ENCODE measurements at regions not wholly inside any gene's neighbourhood (a gene's known extent, or its start where the extent isn't known, plus 50 kb on each side); places are given as distances from the start of the nearest gene placed in this dataset.
"Not testable (repeated sequence)": the region's sequence is repeated elsewhere in the genome, so short reads cannot be mapped to it uniquely, and the experiment has no call there.

DNA sequence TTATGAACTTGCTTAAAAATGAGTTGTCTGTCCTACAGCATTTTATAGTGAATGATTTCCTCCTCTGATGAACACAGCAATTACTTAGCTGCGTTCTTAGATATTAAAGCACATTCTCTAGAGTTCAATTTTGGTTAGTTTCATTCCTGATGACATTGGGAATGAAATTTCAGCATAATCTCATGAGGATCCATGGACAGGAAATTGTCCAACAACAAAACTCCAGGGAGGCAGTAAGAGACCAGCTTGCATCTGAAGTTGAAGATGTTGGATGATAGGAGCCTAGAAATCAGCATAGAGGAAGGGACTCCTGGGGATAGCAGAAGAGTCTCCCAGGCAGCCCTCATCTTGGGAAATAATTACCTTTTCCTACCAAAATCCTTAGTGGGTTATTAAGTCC is 128.7 kb upstream of the RAP1B start:
- H3K4me1 ChIP-seq = peaks cover 0 to 23% (median 13%) of the 10 kb centered on the region in 4 donors
- TF ChIP-seq POLR2AphosphoS5 (IDR thresholded peaks at IDR 0.05) = no peak
- TF ChIP-seq POLR2A (IDR thresholded peaks at IDR 0.05; ENCODE audit: low read depth) = no peak
- H3K9me3 ChIP-seq = no peaks in the 10 kb centered on the region
- intact Hi-C loops (cut with DNase I) = no loop called here
- no peak overlapping the region for H3K4me3 ChIP-seq
- no peaks in the 10 kb centered on the region for H3K36me3 ChIP-seq
- DNase-seq (ENCODE audit: extremely low spot score) = no peak
- WGBS = 89% methylated on average over 1 of the region's 1 CpG
- no peaks in the 10 kb centered on the region for H3K27me3 ChIP-seq
- H3K27ac ChIP-seq (replicated peaks in 1 of 4) = no peak overlapping the region

DNA sequence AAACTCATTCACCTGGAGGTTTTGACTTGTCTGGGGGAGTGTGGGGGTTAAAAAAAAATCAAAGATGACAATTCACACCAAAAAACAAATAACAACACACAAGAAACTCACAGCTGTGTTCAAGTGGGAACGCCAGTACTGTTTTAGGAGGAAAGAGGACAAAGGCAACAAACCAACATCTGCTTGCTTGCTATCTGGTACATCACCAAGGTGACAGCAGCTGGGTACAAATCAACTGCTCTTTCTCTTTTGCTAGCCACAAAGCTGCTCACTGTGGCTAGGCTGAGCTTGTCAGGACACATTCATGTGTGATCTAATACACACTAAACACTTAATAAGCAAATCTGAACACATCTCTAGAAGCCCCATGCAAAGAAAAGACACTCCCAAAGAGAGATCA is 128.0 kb upstream of the RAP1B start:
- Histone ChIP-seq H3K36me3 (no peaks in the 10 kb centered on the region), H3K9me3 (no peaks in the 10 kb centered on the region), H3K27me3 (no peaks in the 10 kb centered on the region), H3K4me1 (peaks cover 0 to 22% (median 13%) of the 10 kb centered on the region in 4 donors), H3K27ac (replicated peaks in 1 of 4) (no peak overlapping the region), H3K4me3 (no peak overlapping the region)
- intact Hi-C loops (cut with DNase I) = no loop called here
- 70% methylated on average over 1 of the region's 1 CpG for WGBS
- TF ChIP-seq POLR2A (IDR thresholded peaks at IDR 0.05; ENCODE audit: low read depth) (no peak), POLR2AphosphoS5 (IDR thresholded peaks at IDR 0.05) (no peak)
- DNase-seq (ENCODE audit: extremely low spot score) = no peak

DNA sequence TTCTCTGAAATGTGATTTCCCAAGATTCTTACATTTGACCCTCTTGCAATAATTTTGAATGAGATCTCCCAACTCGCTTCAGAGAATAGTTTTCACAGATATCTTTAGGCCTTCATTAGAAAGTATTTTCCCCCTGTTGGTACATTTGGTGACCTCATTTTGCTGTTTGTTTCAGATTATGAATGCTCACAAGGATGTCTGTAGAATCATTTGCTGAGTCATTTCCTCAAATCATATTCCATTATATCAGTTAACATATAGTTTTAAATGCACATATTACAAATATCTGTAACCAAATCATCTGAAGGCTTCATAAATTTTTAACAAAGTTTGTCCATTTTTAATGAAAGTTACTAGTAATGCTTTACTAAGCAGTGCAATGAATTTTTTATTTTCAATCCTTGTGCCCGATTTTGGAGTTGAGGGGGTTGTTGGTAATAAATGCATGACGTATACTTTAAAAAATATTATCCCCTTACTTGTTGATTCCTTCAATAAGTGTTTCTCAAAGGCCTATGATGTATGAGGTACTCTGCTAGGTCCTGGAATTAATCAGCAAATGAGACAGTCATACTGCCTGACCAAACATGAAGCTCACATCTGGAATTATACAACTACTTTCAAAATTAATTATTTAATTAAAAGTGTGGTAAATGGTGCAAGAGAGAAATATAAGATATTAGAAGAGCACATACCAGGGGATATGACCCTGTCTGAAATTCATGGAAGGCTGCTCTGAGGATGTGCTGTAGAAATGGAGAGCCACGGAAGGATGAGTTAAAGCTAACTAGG is 126.9 kb upstream of the RAP1B start:
- 91% methylated on average over 4 of the region's 4 CpGs for WGBS
- intact Hi-C loops (cut with DNase I) = no loop called here
- Histone ChIP-seq H3K9me3 (no peaks in the 10 kb centered on the region), H3K27ac (replicated peaks in 1 of 4) (no peak overlapping the region), H3K36me3 (no peaks in the 10 kb centered on the region), H3K27me3 (no peaks in the 10 kb centered on the region), H3K4me3 (no peak overlapping the region), H3K4me1 (peaks cover 0 to 14% (median 9%) of the 10 kb centered on the region in 4 donors)
- no peak for DNase-seq (ENCODE audit: extremely low spot score)
- TF ChIP-seq, protein P1, sequence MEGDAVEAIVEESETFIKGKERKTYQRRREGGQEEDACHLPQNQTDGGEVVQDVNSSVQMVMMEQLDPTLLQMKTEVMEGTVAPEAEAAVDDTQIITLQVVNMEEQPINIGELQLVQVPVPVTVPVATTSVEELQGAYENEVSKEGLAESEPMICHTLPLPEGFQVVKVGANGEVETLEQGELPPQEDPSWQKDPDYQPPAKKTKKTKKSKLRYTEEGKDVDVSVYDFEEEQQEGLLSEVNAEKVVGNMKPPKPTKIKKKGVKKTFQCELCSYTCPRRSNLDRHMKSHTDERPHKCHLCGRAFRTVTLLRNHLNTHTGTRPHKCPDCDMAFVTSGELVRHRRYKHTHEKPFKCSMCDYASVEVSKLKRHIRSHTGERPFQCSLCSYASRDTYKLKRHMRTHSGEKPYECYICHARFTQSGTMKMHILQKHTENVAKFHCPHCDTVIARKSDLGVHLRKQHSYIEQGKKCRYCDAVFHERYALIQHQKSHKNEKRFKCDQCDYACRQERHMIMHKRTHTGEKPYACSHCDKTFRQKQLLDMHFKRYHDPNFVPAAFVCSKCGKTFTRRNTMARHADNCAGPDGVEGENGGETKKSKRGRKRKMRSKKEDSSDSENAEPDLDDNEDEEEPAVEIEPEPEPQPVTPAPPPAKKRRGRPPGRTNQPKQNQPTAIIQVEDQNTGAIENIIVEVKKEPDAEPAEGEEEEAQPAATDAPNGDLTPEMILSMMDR (IDR thresholded peaks at IDR 0.05) = no peak
- TF ChIP-seq POLR2AphosphoS5 (IDR thresholded peaks at IDR 0.05) = no peak
- no peak for TF ChIP-seq POLR2A (IDR thresholded peaks at IDR 0.05; ENCODE audit: low read depth)
- TF ChIP-seq EP300 (IDR thresholded peaks at IDR 0.05) = no peak

DNA sequence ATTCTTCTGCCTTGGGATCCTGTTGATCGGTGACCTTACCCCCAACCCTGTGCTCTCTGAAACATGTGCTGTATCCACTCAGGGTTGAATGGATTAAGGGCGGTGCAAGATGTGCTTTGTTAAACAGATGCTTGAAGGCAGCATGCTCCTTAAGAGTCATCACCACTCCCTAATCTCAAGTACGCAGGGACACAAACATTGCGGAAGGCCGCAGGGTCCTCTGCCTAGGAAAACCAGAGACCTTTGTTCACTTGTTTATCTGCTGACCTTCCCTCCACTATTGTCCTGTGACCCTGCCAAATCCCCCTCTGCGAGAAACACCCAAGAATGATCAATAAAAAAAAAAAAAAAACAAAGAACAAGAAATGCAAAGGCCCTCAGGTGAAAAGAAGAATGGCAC is 126.1 kb upstream of the RAP1B start:
- H3K4me3 ChIP-seq; H3K36me3 ChIP-seq; DNase-seq (ENCODE audit: extremely low spot score); H3K27ac ChIP-seq (replicated peaks in 1 of 4); intact Hi-C loops (cut with DNase I); H3K4me1 ChIP-seq; H3K9me3 ChIP-seq; H3K27me3 ChIP-seq: not testable (repeated sequence)
- WGBS = 93% methylated on average over 5 of the region's 6 CpGs

DNA sequence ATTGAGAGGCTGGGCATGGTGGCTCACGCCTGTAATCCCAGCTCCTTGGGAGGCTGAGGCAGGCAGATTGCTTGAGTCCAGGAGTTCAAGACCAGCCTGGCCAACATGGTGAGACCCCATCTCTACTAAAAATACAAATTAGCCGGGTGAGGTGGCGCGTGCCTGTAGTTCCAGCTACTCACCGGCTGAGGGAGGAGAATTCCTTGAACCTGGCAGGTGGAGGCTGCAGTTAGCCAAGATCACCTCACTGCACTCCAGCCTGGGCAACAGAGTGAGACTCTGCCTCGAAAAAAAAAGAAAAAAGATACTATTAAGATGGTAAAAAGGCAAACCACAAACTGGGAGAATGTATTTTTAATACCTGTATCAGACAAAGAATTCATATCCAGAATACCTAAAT is 124.2 kb upstream of the RAP1B start:
- H3K4me1 ChIP-seq; H3K36me3 ChIP-seq; H3K27me3 ChIP-seq; DNase-seq (ENCODE audit: extremely low spot score); H3K4me3 ChIP-seq; H3K9me3 ChIP-seq; intact Hi-C loops (cut with DNase I); H3K27ac ChIP-seq (replicated peaks in 1 of 4): not testable (repeated sequence)
- WGBS = 97% methylated on average over 6 of the region's 6 CpGs

DNA sequence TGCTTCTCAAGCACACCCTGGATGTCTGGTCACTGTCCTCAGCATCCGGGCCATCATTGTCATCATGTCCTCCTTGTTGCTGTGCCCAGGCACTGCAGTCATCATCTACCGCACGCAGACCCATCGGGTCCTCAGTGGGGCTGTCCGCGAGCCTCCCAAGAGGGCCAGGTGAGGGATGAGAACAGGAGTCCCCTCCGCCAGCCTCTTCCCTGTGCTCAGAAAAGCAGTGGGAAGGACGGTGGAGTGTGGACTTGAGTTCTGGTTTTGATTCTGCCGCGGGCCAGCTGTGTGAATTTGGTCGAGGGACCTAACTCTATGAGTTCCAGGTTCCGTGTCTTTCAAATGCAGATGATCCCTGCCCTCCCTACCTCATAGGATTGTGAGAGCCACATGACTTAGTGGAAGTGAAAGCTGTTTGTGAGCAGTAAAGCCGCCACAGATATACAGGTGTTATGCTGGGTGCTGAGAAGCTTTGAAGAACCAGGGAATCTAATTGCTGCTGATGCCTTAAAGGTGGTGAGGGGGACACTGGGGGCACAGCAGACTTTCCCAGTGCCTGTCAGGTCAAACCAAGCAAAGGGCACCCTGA is 122.9 kb upstream of the RAP1B start:
- Histone ChIP-seq H3K9me3 (no peaks in the 10 kb centered on the region), H3K36me3 (no peaks in the 10 kb centered on the region), H3K27ac (replicated peaks in 1 of 4) (no peak overlapping the region), H3K4me3 (no peak overlapping the region), H3K4me1 (no peaks in the 10 kb centered on the region), H3K27me3 (no peaks in the 10 kb centered on the region)
- DNase-seq (ENCODE audit: extremely low spot score) = no peak
- intact Hi-C loops (cut with DNase I) = no loop called here
- WGBS = 83% methylated on average over 13 of the region's 13 CpGs
- no peak for TF ChIP-seq POLR2A (IDR thresholded peaks at IDR 0.05; ENCODE audit: low read depth)
- TF ChIP-seq, protein P1 (IDR thresholded peaks at IDR 0.05) = no peak
- TF ChIP-seq EP300 (IDR thresholded peaks at IDR 0.05) = no peak
- no peak for TF ChIP-seq POLR2AphosphoS5 (IDR thresholded peaks at IDR 0.05)
